ENCODE measurements at regions not wholly inside any gene's neighbourhood (a gene's known extent, or its start where the extent isn't known, plus 50 kb on each side); places are given as distances from the start of the nearest gene placed in this dataset.

DNA sequence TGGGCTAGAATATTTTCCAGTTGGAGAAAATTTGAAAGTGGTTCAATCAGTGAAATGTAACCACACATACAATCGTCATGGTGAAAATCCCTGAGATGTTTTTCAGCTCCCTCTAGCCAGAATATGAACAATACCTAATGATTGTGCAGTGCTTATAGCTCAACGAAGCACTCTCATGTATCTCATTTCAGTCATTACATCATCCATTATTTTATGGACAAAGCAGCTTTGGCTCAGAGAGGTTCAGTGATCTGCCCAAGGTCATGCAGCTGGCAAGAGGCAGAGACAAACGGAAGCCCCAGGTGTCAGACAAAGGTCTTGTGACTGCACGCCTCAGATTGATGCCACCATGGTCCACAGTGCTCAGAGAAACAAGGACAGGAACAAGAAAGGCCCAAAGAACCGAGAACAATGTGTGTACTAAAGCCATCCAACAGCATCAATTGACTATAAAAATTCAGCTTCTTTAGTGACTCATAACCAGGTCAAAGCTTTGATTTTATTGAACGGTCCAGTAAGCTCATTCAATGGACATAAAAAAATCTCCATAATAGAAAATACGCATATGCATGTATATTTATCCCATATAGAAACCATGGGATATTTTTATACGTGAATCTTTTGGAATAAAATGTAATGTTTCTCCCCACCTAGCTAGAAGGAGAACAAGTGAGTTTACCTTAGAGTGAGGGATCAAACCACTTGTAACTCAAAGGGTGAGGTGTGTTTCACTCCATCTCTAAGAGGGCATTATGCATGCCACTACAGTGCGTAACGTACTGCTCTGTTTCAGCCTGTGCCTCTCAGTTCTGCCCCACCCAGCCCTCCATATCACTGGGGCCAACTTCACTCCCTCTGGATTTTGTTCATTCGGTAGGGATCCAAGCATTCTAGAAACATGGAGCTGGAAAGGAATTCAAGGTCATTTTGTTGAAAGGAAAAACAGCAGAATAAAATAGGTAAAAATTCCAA lies 141.8 kb downstream of the GRIN2B start:
- no peak for DNase-seq

DNA sequence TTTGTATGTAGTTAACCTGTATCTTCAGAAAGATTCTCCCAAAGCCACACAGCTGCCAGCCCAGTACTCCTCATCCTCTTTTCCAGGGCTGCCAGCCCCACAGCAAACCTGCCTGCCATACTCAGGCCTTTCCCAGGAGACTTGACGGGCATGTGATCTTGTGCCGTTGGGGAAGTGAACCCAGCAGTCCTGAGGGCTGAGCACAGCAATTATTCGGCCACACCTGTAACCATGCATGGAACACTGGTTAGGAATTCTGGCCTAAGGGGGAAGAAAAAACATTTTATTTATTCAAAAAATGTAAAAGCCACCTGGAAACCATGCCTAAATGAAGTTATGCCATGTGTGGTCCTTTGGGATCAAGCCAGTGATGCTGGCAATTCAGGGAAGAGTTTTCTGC lies 145.3 kb downstream of the GRIN2B start:
- no peak for DNase-seq

DNA sequence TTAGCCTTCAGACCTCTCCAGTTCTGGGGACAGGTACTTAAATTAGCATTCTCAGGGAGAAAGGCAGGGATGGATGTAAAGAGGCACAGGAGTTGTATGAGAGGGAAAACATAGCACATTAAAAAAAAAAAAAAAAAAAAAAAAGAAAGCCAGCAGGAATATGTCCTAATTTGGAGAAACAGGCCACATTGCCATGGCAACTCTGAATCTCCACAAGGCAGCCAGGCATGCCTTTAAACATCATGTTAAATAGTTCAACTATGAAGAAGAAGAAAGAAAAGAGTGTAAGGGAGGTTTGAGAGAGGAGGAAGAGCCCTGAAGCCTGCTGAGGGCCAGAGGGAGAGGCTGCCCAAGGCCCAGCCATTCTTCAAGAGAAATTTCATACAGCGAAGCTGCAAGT lies 145.8 kb downstream of the GRIN2B start:
- DNase-seq, result no peak

DNA sequence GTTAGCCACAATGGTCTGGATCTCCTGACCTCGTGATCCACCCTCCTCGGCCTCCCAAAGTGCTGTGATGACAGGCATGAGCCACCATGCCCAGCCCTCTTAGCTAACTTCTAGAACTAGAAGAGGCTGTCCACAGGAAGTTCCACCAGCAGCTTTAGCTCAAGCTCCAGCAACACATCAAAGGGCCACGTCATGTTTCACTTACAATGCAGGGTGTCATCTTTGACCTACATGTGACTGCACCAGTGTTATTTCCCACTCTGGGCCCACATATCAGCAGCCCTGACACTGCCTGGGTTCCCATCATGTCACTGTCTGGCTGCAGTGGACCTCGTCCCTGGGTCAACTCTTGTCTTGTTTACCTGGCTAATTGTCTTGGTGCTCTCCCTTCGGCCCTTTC lies 147.2 kb downstream of the GRIN2B start:
- no peak for DNase-seq

DNA sequence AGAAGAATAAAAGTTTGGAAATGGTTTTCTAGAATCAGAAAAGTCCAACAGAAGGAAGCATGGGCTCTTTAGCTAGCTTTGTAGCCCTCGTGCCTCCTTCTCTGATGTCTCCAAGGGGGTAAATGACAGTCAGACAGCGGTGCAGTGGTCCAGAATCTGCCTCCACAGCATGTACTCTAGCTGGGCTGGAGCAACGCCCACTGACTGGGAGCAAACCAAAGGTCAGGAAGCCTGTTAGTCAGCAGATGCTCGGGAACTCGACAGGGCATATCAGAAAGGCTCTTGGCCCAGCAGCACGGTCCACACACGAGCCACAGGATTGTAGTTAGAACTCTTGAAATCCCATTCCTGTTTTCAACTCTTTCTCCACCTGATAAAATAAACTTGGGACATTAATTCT lies 164.3 kb downstream of the GRIN2B start:
- DNase-seq, result no peak

- DNase-seq, result no peak
These were observed 165.0 kb downstream of the GRIN2B start for GRCh38 chr12:13816394-13816793.

DNA sequence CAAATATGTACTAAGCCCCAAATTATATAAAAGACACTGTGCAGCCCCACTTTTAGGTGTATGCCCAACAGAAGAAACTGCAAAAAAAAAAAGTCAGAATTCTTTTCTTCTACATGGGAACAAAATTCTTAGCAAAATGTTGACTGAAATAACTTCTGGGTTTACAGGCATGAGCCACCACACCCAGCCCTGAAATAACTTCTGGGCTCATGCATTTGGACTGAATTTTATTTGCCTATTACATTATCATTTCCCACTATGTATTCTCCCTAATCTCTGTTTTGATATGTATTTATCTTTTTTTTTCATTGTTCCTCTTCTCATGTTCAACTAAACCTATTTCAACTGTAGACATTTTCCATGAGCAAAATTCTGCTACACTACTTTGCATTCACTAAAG lies 169.2 kb downstream of the GRIN2B start:
- no peak for DNase-seq

DNA sequence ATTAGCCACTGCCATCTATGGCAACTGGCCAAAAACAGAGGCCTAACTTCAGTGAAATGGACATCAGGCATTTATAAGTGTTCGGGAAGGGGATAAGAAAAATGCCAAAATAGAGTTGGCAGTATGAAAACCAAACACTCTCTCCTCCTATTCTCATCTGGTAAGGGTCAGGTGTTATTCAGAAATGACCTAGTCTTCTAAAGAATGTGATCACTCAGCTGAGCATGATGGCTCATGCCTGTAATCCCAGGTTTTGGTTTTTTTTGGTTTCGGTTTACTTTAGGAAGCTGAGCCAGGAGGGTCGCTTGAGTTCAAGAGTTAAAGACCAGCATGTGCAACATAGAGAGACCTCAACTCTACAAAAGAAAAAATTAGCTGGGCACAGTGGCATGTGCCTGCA lies 170.3 kb downstream of the GRIN2B start:
- no peak for DNase-seq

- DNase-seq, result no peak
These were observed 176.4 kb downstream of the GRIN2B start for GRCh38 chr12:13805041-13805440.

DNA sequence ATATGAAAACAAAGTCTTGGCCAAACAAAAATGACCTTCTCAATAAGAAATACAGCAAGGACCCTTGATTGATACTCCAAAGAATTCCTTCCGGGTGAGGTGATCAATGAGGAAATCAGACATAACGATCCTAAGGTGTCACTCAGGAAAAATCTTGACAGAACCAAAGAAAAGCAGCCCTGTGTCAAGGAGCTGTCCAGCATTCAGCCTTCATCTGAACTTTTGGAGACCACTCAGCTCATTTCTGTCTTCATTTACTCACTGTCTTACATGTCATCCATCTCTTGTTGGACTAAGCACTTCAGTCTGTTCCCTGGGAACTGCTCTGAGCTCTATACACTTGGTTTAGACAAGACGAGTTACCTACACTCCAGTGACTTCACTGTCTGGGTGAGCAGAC lies 179.9 kb downstream of the GRIN2B start:
- no peak for DNase-seq

GRCh38 chr12:13799574-13799973 lies 181.8 kb downstream of the GRIN2B start:
- no peak for DNase-seq

DNA sequence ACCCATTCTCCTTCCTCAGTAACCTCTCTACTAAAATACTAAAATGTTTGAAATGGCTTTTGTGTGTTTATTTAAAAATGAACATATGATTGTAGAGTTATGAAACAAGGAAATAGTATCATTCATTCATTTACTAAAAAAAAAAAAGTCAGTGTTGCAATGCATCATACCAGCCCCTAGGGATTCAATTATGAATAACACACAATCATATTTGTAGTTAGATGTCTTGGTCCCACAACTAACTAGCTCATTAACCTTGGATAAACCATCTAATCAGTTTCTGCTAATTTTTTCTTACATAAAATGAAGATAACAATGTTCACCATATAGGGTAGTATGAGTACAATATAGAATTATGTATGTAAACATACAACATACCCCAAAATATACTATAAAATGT lies 183.2 kb downstream of the GRIN2B start:
- no peak for DNase-seq

- DNase-seq, result no peak
These were observed 186.7 kb downstream of the GRIN2B start for GRCh38 chr12:13794706-13795105.

- no peak for DNase-seq
These were observed 191.1 kb downstream of the GRIN2B start for GRCh38 chr12:13790317-13790716.

- DNase-seq, result no peak
These were observed 192.8 kb downstream of the GRIN2B start for GRCh38 chr12:13788626-13789025.

GRCh38 chr12:13786646-13787045 lies 194.8 kb downstream of the GRIN2B start:
- DNase-seq, result no peak

DNA sequence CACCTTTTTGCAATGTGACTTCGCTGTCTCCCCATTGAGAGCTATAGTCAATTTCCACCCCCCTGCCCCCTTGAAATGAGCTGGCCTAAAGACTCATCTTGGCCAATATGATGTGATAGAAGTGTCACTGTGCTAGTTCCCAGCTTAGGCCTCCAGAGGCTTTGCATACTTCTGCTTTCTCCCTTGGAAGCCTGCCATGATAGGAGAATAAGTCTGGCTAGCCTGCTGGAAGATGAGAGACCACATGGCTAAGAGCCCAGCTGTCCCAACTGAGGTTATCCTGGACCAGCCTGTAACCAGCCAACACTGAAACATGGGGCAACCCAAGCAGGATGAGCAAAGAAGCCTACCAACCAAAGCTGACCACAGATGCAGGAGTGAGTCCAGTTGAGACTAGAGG lies 196.9 kb downstream of the GRIN2B start:
- DNase-seq, result no peak

DNA sequence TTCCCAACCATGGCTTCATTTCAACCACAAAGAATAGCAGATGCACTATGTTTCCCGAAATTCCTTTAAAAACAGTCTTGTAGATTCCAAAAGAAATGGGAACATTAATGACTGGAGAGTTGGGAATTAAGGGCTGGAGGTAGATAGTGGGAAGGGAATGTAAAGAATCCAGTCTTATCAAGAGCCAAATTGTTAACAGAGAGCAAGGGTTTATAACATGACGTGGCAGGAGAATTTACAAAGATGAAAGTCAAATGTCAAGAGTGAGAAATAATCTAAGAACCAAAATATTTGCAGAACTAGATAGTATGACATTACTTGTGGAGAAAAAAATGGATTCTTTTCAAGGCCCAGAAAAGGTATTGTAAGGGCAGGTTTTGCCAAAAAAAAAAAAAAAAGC lies 200.9 kb downstream of the GRIN2B start:
- no peak for DNase-seq

DNA sequence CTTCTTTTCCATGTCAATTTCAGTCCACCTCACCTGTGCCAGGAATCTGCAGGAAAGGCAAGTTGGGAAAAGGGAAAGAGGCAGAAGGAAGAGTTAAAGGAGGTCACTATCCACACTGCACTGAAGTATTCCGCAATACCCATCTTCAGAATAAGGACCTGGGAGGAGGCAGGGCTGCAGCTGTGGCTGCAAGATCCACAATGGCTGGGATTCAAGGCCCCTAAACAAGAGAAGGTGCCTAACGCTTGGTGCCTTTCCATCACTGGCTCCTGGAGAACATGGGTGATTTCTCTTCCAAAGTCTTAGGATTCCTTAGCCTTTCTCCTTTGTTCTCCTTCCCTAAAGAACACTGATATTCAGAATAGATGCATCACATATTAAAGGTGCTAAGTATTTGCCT lies 204.0 kb downstream of the GRIN2B start:
- no peak for DNase-seq

- no peak for DNase-seq
These were observed 209.1 kb downstream of the GRIN2B start for GRCh38 chr12:13772264-13772663.

GRCh38 chr12:13770576-13770975 lies 210.8 kb downstream of the GRIN2B start:
- no peak for DNase-seq

GRCh38 chr12:13769966-13770365 lies 211.4 kb downstream of the GRIN2B start:
- DNase-seq, result no peak

DNA sequence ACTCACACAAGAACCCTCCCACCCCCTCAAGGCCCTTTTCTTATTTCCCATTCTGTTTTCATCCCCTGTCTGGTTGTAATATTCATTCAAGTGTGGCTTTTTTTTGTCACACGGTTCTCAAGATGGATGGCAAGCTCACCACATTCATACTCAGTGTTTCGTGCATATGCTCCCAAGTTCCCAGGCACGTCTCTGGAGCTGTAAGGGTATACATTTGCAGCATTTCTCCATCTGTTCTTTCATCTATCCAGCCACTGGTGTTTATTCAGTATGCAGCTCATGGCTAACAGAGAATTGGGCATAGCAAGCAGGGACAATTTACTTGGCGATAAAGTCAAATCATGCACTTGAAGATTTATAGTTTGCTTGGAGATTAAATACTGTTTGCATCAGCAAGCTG lies 212.1 kb downstream of the GRIN2B start:
- DNase-seq, result no peak

GRCh38 chr12:13764748-13765147 lies 216.7 kb downstream of the GRIN2B start:
- no peak for DNase-seq

- DNase-seq, result no peak
These were observed 232.0 kb downstream of the GRIN2B start for GRCh38 chr12:13749389-13749788.

Measured in activated T-cell treated with anti-CD3 and anti-CD28 coated beads, Interleukin-2, amount 50 U/mL, for 48 hours (primary cell).